KG1 (cell line): ENCODE measurements at regions not wholly inside any gene's neighbourhood (a gene's known extent, or its start where the extent isn't known, plus 50 kb on each side); places are given as distances from the start of the nearest gene placed in this dataset.

ENCODE experiments used
- DNase-seq: peaks from one replicate; lab custom pipeline; 2025; lab: John Stamatoyannopoulos, UW

DNA sequence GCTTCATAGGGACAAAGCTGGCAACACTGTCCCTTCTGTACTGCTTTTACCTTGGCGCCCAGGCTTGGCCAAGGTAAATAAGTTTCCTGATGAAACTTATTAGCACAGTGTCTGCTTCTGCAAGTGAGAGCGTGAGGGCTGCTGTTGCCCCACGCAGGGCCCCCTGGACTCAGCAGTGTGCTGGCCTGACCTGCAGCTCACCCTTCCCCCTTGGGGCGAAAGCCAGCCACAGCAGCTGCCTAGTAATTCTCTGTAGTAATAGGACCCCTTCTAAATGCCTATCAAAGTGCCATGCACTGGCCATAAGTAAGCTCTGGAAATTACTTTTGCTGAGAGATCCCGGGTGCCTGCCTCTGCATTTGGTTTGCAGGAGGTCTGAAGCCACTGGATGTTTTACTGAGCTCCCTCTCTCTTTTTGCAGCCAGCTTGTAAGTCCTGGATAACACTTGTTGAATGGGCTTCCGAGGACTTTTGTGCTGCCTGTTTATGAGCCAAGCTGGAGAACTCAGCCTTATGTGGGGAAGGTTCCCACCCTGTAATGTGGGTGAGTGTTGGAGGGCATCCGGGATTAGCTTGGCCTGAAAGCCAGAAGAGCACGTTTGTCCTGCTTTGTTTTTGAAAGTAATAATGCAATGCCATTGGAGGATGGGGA is 293.9 kb downstream of the C7orf25 start:
- DNase-seq: no peak

DNA sequence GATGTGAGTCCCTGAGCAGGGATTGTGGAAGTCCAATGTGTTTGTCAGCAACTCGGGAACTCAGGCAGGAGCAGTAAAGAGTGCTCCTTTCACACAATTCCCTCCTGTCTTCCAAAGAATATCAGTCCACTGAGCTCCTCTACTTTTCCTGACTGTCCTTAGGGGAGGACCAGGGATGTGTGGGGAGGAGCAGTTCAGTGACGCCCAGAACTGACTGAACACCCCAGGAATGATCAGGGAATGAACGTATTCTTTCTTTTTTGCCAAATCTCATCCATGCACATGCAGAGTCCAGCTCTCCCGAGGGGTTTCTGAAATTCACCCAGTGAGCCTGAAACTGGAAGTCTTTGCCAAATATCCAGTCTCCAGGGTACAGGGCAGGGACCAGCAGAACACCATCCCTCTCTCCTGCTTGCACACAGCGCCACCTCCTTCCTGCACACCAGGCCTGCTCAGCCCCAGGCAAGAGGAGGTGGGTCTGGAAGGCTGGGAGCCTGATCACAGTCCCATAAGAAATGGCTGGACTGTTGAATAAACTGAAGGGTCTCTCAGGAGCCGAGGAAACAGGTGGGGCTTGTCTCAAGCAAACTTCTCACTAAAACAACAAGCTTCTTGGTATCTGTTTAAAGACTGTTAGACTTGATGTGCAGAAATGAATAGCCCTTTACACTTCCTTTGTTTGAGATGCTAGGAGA is 294.7 kb downstream of the C7orf25 start:
- no peak for DNase-seq

DNA sequence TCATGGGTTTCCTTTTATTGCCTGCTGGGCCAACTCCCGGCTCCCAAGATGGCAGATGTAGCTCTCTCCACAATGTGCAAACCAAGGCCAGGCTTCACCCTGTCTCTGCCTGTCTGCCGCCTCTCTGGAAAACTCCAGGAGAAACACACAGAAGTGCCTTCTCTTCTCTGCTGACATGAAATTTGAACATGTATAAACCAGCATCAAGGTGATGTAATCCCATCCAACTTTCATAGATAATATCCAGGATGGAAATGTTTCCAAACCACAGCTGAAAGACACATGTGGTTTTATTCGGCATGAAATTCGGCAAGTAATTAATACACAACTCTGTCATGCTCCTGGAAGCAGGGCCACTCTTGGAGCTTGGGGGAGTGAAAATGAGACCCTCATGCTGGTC is 297.2 kb downstream of the C7orf25 start:
- no peak for DNase-seq

DNA sequence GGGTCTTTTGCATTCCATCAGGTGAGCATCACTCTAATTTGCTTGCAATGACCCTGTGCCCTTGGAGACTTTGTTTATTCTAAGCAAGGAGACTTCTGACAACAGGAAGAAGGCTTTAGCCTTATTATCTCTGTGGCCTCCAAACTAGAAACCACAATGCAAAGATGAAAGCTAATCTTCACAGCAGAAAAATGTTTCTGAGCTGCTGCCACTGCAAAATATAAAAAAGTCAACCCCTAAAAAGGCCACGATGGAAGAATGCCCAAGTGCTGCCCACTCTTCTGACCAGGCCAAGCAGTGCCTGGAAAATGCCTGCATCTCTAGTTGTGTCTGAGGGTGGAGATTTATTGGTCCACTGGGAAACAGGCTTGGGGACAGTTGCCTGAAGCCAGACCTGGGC is 299.9 kb downstream of the C7orf25 start:
- DNase-seq: no peak

DNA sequence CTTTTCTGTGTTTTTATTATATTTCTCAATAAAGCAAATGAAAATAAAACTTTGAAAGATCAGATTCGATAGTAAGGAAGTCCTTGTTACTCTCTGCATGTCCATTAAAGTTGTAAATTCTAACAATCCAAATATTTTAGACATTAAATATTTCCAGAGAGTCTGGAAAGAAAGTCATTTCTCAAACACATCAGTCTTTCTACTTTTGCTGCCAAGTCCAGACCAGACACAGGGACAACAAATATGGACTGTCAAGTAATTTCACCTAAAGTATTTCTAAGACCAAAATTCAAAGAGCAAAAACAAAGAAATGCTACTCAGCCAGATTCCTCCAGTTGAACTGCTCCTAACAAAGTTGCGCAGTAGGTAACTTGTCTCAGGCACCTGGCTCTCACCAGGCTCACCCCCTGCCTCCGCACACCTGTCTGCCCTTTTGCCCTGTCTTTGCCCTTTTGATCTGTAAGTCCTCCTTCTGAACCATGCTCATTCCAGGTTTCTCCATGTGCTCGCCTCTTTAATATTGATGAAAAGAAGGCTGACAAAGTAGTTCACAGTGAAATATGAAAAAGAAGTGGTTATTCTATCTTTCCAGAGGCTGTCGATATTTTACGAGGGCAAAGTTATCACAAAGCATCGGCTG is 300.5 kb downstream of the C7orf25 start:
- DNase-seq: no peak

DNA sequence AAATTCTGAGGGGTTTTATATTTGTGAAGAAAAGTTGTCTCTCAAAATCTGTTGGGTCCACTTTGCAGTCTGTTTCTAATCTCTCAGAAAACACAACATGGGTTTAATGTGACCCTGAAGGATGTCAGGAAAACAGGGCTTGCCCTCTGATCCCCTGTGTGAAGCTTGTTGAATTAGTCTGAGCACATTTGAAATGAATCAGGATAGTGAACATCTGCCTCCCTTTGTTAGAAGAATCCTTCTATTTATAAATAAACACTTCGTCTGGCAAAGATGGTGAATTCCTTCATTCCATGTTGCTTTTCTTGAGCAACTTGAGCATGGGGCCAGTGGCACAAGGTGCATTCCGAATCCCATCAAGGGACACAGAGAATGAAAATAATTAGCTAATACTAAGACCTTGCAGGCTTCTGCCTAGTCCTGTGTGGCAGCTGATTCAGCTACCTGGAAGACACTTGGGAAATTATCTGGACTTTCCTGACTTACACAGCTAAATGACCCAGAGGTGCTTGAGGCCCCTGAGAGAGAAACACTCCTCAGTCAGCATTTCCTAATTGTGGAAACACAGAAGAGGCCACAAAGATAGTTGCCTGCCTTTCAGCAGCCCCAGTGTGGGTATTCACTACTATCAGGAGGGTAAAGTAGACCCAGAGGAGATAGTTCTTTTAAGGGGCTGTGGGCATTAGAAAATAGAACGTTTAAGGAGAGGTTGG is 305.5 kb downstream of the C7orf25 start:
- no peak for DNase-seq

DNA sequence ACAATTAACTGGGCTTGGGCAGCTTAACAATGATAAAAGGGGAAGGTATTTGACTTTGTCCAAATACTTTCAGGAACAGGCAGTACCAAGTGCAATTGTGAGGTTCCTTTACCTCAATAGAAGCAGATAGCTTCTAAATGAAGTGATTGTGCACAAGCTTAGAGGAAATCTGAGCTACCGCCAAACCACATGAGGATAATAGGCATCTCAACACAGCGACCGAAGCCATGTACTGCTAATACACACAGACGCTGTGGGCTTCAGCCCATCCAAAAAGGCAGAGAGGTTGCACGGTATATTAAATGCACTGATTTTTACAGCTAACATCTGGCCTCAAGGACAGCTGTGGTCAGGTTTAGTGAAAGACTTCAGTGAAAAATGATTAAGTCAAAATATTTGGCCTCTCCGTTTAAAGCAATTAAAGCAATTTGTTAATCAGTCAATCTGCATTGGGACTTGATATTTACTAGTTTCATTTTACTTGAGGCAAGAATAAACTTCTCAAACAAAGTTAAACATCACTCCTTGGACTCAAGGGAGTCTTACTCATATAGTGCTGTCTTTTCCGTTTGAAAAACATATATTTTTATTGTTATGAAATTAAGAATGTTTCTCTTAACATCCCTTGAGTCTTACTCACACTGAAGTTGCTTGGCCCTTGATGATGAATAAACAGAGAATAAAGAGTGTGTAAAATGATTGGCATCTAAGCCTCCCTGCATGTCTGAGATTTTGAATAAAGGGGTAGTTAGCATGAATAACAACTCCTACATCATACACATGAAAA is 306.3 kb downstream of the C7orf25 start:
- DNase-seq: no peak

DNA sequence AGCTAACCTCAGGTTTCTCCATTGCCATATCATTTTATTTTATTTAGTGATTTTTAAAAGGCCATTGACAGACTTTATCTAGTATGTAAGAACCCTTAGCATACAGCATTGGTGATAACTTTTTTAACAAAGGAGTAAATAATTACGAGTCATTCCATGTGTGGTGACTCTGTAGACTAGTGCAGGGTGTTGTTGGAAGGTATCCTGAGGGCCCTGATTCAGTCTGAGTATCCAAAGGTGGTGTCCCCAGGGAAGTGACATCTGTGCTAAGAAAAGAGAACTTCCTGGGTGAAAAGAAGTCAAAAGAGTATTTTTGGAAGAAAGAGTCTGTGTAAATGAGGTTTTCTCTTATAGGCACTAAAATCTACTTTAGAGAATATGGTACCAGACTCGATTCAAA is 308.4 kb downstream of the C7orf25 start:
- DNase-seq: no peak

DNA sequence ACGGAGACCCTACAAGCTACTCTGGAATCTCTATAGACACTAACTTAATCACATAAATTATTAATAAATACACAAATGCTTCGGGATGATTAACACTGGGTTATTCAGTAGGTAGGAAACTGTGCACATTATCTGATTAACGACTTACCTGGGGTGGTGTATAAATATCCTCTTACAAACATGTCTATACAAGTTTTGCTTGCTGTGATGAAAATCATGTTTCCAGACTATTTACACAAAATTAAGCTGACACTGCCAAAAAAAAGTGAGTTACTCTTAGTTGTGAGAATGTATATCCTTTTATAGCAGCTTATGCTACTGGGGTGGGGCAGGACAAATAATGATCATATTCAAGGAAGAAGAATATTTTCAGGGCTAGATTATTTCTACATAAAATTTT is 314.6 kb downstream of the C7orf25 start:
- no peak for DNase-seq

DNA sequence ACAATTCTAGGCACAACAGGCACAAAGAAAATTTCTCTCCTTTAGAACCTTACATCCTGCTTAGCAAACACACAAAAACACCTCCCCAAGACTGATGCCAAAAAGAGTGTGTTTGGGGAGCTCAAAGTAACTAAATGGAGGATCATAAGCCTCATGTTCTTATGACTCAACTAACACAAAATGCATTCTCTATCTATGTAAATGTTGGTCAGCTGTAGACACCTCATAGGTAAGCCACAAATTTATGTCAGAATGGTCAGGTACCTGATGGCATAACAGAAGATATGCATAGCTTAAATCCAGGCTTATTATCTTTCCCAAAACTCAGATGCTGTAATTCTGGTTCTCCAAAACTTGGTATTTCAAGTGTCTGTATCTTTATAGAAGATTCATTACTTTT is 315.1 kb downstream of the C7orf25 start:
- no peak for DNase-seq

DNA sequence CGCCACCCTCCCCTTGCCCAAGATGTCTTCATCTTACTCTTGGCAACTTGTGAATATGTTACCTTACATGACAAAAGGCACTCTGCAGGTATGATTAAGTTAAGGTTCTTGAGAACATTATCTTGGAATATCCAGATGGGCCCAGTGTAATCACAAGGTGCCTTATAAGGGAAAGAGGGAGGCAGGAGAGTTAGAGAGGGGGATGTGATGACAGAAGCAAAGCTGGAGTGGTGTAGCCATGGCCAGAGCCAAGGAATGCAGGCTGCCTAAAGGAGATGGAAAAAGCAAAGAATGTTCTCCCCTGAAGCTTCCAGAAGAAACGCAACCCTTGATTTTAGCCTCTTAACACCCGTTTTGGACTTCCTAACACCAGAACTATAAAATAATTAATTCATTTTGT is 318.0 kb downstream of the C7orf25 start:
- DNase-seq: no peak

DNA sequence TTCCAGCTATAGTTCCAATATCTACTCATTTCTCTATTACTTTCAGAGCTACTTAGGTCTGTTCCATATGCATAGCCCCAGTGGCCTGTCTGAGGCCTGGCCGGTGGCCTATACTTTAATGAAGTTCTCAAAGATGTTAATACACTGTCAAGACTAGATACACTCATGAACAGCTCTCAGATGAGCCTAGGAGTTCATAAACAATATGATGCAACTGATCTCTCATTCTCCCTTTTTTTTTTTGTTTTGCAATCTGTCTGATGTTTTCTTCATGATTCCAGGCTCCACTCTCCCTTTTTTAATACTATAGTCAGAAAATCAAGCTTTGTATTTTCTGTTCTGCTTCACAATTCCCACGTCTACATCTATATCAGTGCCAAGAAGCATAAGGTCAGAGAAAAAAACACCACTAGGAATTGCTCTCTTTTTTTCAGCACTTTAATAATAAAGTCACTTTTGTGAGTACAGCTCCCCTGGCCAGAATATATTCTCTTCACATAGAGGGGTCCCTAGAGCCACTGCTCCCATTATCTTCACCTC is 321.0 kb downstream of the C7orf25 start:
- DNase-seq: no peak

DNA sequence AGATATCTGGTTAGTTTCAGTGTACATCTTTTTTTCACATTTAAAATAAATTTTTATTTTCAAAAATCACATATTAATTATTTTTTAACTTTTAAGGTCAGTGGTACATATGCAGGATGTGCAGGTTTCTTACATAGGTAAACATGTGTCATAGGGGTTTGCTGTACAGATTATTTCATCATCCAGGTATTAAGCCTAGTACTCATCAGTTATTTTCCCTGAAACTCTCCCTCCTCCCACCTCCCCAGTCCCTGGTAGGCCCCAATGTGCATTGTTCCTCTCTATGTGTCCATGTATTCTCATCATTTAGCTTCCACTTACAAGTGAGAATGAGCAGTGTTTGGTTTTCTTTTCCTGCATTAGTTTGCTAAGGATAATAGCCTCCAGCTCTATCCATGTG is 323.0 kb downstream of the C7orf25 start:
- no peak for DNase-seq

DNA sequence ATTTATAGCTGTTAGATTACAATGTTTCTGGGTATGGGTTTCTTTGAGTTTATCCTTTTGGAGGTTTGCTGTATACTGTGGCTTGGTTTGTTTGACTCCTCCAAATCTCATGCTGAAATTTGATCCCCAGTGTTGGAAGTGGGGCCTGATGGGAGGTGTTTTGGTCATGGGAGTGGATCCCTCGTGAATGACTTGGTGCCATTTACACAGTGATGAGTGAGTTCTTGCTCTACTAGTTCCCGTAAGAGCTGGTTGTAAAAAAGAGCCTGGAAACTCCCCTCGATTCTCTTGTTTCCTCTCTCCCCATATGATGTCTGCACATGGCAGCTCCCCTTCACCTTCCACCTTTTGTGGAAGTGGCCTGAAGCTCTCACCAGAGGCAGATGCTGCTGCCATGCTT is 324.1 kb downstream of the C7orf25 start:
- DNase-seq: no peak

DNA sequence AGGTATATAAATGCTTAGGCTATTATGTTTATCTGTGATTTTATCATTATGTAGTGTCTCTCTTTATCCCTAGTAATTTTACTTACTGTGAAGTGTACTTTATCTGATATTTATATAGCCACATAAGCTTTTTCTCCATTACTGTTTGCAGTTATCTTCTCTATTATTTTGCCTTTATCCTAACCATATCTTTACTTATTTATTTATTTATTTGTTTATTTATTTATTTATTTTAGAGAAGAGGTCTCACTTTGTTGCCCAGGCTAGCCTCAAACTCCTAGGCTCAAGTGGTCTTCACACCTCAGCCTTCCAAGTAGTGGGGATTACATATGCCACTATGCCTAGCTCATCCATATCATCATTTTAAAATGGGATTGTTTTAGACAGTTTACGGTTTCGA is 331.8 kb downstream of the C7orf25 start:
- no peak for DNase-seq

DNA sequence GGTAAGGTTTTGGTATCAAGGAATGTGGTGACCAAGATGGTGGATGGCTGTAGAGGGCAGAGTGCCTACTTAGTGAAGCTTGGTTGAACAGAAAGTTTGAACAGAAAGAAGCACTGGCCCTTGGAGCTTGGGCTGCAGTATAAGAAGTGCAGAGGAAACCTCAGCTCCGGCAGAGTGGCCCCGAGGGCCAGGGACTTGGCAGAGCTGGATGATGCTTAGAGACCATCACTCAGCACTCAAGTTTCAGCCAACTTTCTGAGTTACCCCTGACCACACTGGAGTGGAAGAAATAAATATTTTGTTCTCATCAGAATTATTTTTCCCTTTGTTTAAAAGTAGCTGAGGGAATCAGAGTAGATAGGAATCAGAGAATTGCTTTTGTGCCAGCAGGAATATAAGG is 336.7 kb downstream of the C7orf25 start:
- no peak for DNase-seq

DNA sequence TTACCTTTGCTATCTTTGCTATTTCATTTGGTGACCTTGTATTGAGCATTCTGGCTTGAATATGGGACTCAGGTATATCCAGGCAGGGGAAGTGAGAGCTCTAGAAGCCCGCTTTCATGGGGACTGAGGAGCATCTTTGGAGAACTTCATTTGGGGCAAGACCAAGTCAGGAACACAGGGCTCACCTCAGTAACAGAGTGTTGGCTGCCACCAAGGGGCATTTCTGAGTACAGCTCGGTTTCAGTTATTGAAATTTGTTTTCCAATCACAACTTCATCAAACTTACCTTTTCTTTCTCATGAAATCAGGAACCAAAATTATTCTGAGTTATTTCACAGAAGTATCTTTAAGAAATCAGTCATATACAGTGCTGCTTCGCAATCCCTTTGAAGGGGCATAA is 337.2 kb downstream of the C7orf25 start:
- DNase-seq: no peak

DNA sequence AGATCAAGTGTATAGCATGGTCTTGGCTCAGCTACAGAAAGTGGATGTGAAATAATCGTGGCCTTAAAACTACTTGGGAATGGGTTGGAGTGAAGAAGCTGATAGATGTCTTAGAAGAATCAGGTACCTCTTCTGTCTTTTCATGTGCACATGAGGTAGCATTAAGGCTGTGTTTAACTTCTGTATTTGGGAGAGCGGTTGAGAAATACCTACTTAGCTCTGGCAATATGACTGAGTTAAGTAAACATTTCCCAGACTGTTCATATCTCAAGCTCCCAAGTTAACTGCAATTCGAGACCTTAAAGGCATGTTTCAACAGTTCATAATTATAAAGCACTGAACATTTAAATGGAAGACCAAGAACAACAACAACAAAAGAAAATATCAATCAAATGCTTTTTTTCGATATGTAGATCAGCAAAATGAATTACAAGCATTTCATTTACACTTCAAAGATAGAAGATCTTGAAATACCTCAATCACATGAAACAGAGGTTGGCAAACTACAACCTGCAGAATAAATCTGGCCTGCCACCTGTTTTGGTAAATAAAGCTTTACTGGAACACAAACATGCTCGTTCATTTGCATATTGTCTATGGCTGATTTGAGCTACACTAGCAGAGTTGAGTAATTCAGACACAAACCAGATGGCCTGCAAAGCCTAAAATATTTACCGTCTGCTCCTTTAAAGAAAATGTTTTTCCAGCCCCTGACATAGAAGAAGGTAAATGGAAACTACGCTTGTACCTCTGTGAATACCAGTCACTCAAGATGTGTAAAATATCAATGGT is 337.1 kb upstream of the GLI3 start:
- DNase-seq: no peak

DNA sequence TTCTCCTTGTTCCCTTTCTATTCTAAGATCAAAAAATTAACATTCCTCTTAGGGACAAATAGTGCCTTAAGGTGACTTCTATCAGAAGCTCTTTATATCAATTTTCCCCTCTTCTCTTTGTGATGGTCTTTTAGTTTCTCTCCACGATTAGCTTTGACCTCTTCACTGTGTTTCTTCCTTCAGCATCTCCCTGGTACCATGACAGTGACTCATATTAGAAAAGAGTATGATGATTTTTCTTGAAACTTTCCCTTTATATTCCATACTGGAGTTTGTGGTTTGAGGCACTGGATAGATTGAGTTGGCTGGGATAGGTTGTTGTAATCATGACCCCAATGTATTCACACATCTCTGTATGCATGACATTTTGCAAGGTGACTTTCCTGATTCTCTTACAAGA is 335.6 kb upstream of the GLI3 start:
- no peak for DNase-seq

DNA sequence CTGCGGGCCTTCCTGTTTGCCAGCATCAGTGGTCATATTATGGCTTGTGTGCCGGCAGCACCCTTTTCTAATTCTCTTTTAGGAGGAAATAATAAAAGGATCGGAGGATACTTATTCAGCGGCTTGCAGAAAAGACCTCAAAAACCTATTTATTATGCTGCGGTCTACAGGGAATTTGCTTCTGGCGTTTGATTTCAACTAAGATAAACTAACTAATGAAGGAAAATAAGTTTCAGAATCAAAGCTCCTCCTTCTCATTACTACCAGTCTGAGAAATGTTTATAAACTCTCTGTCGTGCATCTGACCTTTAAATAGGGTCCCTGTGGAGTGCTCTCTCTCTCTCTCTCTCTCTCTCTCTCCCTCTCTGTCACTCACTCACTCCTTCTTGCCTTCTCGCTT is 335.0 kb upstream of the GLI3 start:
- no peak for DNase-seq

DNA sequence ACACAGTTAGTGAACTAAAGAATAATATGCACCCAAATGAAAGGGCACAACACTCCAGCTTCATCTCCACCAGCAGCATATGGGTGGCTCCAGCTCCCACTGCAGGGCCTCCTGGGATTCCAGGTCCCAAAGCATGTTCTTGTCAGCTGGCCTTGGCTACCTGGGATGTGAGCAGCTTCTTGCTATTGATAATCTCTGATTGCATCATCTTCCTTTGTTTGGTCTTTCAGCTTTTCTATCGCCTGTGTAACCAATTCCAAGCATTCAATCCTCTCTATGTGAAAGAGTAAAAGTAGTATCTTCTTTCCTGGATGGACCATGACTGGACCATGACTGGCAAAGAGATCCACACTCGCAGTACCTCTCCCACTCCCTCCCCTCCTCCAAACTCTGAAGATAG is 333.9 kb upstream of the GLI3 start:
- no peak for DNase-seq
